ENCODE measurements at regions not wholly inside any gene's neighbourhood (a gene's known extent, or its start where the extent isn't known, plus 50 kb on each side); places are given as distances from the start of the nearest gene placed in this dataset.
"Not testable (repeated sequence)": the region's sequence is repeated elsewhere in the genome, so short reads cannot be mapped to it uniquely, and the experiment has no call there.

DNA sequence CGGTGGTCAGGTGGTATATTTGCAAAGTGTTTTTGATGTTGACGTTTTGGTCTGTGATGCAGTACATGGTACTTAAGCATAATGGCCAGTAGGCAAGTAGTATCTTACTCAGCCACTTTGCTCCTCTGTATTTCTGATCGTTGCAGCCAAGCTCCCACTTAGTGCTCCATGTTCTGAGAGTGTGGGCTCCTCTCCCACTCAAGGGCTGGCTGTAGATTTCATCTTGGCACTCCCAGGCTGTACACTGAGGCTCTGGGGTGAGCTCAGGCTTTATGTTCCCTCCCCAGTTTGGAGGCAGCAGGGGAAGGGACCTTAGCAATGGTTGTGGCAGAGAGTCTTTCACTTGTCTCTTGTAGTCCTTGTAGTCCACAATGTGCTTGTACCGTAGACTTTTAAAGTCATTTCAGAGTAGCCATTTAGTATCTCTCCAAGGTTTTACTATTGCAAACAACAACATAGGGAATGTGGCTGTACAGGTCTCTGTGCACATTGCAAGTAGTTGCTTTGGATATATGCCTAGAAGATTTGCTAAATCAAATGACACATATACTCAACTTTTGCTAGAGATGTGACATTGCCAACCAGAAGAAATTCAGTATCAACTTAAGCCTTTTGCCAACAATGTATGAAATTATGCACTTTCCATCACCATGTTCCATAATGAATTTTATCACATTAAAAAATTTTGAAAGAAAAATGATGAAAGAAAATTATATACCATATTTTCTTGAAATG lies 304.3 kb upstream of the CTNND2 start:
- no peak for DNase-seq

DNA sequence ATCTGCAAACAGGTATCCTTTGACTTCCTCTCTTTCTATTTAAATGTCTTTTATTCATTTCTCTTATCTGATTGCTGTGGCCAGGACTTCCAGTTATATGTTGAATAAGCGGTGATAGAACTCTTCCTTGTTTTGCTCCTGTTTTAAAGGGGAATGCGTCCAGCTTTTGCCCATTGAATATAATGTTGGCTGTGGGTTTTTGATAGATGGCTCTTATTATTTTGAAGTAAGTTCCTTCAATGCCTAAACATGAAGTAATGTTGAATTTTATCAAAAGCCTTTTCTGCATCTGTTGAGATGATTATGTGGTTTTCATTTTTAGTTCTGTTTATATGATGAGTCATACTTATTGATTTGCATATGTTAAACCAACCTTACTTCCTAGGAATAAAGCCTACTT lies 300.5 kb upstream of the CTNND2 start:
- no peak for DNase-seq

DNA sequence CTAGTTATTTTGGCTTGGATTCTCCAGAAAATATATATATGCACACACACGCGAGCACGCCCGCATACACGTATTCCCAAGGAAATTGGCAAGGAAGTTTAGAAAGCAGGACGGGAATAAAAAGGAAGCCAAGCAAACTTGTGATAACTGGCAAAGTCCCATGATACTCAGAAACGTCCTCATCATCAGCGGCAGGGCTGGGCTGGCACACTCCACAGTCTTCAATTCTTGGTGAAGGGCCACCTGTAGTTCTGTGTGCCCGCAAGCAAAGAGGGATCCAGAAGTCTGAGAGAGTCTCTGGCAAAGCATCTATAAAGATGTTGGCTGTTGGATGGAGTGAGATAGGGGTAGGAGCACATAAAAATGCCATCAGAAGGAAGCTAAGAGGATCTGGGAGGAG lies 289.3 kb upstream of the CTNND2 start:
- DNase-seq: no peak

DNA sequence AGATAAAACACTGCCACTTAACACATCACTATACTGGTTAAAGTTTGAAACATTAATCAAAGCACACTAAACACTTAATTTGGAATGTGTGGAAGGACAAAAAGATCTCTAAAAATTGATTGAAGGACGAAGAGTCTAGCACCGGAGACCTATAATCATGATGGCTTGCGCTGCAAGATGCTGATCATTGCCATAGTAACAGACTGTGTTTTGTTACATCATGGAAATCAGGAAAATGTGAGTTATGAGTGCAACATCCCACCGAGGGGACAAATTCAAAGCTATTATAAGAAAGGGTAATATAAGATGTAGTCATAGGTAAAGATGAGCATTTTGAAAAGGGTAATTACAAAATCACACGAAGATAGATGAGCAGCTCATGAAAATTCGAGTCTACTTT lies 278.8 kb upstream of the CTNND2 start:
- DNase-seq: no peak

DNA sequence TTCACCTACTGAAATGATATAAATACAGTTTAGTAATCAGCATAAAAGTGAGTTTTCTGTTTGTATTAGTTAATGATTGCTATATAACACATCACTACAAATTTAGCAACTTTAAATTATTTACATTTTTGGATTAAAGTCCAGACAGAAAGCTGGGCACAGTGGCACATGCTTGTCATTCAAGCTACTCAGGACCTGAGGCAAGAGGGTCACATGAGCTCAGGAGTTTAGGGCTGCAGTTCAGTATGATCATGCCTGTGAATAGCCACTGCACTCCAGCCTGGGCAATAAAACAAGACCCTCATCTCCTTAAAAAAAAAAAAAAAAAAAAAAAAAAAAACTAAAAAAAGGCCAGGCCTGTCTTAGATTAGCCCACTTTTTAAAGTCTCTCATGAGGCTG lies 273.6 kb upstream of the CTNND2 start:
- no peak for DNase-seq

DNA sequence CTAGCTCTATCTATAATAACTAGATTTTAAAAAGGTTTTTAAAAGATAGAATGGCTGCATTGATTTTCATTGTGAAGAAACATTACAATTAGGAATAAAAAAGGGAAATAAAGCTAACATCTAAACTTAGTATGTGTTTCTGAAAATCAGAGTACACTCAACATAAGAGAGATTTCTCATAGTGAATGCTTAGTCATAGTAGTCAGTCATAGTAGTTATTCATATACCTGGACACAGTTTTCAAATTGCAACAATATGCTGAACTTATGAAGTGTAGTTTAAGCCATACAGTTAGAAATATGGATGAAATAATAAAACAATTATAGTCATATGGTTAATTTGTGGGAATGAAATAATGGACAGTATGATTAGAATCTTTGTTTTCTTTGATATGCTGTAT lies 273.0 kb upstream of the CTNND2 start:
- no peak for DNase-seq

DNA sequence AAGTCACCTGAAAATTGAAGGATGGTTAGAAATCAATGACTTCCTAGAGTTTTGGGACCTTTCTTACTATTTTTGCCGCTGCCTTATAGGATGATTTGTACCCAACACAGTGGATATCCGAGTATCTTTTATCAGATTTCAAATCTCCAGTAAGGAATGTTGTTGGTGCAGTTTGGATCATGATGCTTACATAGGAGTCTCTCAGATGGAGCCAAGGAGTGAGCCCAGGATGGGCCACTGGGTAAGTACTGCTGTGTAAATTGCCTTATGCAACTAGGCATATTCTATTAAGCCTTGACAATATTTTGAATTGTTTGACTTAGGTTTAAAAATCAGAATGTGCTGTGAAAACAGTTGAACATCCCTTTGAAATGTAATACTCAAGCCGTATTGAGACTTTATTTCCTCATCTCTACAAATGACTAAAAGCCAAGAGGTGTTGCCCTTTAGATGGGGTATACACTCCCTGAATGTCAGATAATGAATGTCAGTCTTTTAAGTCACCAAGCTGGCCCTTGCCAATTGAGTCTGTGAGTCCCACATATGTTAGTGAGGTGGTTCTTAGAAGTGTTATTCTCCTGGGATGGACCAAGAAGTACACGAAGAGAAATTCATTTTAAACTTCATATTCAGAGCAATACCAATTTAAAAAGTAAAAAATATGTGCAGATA lies 271.8 kb upstream of the CTNND2 start:
- no peak for DNase-seq

DNA sequence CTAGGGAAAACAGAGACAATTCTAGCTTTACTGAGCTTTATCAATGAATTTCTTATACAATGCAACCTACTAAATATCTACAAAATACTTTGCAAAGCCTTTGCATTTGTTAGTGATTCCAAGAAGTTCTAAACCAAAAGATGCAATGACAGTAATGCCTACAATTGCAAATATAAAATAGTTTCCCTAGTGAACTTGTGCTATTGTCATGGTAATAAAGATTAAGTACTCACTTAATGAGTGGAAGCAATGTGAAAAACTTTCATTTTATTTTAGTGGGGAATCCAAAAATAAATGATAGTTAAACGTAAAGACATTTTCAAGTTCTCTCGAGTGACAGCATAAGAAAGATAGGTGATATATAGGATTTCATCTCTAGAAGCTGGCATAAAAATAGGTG lies 270.5 kb upstream of the CTNND2 start:
- no peak for DNase-seq

DNA sequence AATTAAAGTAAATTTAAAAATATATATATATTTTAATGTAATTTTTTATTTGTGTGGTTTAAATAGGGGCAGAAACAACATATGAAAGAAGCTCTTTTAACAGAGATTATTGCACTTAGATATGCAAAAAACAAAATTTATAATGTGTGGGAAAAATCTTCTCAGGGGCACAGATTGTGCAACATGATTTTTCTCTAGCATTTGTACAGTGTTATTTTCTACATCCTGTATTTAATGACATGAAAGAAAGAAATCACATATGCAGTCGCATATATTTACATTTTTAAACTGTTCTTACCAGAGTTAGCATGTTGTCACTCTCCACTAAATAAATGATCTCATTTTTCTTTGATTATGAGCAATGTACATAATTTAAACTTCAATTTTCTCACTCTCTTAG lies 265.3 kb upstream of the CTNND2 start:
- no peak for DNase-seq

DNA sequence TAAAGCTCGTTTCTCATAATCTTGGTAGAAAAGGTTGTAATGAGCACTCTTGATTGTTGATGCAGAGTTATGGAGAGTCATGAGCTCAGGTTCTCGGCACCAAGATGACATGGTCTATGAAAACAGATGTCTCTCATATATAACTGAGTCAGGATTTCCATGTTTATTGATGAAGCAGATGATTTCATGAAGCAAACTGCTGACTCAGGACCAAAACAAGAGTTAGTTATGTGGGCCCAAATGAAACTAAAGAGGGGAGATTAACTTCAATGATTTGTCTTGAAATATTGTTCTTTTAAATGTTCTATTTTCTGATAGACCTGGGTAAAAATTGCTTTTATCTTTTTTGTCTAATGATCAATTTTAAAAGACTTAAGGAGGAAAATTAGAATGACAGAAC lies 258.6 kb upstream of the CTNND2 start:
- DNase-seq: no peak

DNA sequence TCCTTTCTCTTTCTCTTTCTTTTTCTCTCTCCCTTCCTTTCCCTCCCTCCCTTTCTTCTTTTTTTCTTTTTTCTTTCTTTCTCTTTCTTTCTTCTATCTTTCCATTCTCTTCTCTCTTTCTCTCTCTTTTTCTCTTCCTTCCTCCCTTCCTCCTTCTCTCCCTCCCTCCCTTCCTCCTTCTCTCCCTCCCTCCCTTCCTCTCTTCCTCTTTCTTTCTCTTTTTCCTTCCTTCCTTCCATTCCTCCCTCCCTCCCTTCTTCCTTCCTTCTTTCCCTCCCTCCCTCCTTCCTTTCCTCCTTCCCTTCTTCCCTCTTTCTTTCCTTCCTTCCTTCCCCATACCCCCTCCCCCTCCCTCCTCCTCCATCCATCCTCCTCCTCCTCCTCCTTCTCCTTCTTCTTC lies 243.3 kb upstream of the CTNND2 start:
- no peak for DNase-seq

DNA sequence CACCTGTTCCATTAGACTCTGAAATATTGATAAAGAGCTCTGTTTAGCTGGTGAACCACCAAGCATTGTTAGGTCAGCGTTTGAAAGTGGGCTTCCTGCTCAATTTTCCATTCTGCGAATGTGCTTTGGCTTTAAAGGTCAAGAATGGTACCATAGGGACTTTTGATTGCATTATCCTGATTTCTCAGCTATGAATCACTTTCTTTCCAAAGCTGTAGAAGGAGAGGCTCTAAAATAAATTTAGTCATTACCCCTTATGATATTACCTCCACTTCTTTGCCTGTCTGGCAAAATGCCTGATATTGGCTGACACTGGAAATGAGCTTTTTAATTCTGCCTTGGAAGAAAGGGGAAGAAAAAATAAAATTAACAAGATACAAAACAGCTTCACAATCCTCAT lies 237.2 kb upstream of the CTNND2 start:
- no peak for DNase-seq

DNA sequence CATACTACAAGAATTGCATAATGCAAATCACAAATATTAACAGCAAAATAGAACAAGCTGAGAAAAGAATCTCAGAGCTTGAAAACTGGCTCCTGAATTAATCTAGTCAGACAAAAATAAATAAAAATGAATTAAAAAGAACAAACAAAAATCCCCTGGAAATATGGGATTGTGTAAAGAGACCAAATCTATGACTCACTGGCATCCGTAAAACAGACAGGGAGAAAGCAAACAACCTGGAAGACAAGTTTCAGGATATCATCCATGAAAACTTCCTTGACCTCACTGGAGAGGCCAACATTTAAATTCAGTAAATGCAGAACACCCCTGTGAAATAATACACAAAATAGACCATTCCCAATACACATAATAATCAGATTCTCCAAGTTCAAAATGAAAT lies 229.3 kb upstream of the CTNND2 start:
- DNase-seq: no peak

DNA sequence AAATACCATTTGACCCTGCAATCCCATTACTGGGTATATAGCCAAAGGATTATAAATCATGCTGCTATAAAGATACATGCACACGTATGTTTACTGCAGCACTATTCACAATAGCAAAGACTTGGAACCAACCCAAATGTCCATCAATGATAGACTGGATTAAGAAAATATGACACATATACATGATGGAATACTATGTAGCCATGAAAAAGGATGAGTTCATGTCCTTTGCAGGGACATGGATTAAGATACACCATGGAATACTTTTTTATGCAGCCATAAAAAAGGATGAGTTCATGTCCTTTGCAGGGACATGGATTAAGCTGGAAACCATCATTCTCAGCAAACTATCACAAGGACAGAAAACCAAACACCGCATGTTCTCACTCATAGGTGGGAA lies 226.8 kb upstream of the CTNND2 start:
- DNase-seq: not testable (repeated sequence)

DNA sequence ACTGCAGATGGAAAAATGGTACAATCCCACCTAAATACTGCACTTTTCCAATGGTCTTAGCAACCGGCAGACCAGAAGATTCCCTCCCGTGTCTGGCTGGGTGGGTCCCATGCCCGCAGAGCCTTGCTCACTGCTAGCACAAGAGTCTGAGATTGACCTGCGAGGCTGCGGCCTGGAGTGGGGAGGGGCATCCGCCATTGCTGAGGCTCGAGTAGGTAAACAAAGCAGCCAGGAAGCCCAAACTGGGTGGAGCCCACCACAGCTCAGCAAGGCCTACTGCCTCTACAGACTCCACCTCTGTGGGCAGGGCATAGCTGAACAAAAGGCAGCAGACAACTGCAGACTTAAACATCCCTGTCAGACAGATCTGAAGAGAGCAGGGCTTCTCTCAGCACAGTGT lies 221.6 kb upstream of the CTNND2 start:
- no peak for DNase-seq

DNA sequence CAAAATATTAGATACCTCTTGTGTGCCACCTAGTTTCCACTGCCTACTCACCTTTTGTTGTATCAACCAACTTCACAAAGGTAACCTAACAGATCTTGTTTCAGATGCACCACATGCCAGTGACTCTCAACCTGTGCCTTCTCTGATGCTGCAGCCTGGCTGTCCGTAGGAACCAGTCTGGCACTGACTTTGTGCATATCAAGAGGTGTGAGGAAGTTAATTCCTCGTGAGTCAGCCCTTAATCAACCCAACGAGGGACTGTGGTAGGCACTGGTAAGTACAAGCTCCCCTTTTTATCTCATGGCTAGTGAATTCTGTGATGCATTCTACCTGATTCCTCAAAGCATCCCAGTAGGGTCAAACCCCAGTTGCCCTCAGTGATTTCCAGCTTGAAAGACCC lies 215.4 kb upstream of the CTNND2 start:
- DNase-seq: no peak

DNA sequence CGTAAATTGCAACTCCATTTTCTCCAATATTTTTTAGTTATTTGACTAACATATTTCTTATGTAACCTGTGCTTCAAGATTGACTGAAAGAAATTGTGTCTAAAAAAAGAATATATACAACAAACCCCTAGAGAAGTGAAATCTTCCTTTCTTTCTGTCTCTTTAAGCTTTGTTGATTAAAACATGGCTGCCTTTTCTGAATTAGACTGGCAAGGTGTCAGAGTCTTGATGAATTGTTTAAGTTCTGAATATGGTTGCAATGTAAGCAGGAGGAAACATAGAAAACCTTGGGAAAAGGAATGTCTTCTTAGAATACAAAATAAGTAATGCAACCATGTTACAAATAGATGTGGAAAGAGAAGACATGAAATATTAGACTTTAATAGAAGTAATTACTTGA lies 209.8 kb upstream of the CTNND2 start:
- DNase-seq: no peak

DNA sequence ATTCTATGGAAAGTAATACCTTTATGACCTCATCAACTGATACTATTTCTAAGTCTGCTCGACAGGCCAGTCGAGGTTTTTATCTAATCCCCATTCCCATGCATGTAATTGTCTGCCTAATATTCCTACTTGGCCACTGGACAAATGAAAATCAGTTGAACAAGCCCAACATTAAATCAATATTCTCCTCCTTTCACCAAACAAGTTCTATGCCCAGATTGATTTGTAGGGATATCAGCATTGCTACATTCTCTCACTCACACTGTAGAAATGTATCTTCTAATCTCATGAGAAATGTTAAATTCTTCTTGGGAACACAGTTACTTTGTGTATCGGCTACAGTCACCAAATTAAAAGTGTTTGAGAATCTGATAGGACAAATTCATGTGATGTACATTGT lies 208.8 kb upstream of the CTNND2 start:
- no peak for DNase-seq

DNA sequence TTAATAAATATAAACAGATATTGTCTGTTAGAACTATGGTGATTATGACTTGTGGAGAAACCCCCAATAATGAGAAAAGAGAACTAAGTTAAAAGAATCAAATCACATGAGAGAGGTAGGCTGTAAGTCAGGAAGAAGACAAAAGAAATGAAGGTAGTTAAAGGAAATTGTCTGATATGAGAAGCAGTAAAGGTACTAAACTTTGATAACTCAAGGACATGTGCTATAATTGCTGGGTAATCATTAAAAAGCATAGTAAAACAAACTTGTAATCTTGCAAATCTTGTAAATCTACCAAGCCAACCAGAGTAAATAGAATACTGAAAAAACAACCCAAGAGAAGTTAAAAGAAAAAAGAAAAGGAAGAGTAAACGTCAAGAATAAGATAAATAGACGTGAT lies 207.0 kb upstream of the CTNND2 start:
- DNase-seq: no peak

DNA sequence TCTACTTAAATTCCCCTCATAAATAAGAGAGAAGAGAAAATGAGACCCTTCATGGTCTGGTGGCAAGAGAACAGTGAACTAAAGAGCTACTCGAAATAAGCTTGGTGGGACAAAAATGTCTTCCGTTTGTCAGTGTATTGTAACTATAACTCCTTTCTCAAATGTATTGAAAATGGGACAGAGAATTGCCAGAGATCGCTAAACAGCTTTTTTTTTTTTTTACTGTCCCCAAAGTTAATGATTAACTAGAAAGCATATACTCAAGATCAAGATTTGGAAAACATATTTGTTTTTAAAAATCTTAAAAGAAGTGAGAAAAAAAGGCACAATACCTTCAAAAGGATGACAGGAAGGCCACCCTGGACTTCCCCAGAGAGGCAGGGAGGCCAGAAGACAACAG lies 206.4 kb upstream of the CTNND2 start:
- no peak for DNase-seq

DNA sequence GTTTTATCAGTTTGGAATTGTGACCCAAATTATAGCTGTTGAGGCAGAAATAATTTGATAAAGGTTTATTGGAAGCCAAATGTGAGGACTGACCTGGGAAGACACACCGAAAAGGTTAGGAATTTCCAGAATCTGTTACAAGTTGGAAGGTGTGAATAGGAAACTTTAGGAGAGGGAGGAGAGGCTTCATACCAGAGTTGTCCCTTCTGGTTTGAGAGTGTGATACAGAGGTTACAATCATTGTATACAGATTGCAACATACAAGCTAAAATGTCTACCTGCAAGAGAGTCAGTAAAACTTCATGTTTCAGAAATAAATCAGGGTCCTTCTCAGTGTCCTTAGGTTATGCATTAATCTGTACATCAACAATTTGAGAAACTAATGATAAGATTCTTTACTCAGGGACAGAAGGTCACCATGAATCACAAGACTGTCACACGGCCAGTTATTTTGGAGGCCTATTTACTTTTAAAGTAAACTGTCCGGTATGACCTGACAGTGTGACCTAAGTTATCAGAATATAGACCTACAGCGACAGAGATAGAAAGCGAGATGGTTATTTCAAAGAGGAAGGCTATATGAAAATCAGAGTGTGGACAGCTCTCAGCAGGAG lies 204.9 kb upstream of the CTNND2 start:
- DNase-seq: no peak

DNA sequence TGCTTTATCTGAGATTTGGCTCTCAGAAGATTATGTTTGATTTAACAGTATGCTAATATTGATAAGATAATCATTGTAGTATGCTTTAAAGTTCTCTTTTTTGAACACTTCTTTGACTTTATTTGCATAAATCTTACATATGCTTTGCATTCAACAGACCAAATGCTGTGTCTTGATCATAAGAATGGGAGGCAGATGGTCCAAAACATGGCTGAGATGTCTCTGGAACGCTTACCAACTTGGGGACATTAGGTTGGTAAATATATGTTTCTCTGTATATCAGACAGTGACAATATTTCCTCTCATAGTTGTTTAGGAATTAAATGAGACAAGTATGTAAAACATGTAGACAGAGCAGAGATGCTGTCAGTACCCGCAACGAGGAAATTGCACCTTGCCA lies 197.9 kb upstream of the CTNND2 start:
- DNase-seq: no peak

DNA sequence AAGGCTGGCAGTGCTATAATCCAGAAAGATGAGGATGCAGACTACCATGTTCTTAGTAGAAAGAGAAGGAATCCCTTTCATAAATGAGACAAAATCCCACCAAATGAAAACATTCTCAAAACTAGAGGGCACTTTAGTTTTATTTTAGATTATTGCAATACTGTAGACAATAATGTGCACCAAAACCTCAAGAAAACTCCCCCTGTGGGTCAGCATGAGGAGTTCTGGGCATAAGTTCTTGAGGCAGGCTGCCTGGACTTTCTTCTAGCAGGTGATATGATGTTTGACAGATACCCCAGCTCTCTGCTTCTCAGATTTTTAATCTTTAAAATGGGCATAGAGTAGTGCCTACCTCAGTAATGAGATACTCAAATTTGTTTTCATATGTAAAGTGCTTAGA lies 196.3 kb upstream of the CTNND2 start:
- no peak for DNase-seq

DNA sequence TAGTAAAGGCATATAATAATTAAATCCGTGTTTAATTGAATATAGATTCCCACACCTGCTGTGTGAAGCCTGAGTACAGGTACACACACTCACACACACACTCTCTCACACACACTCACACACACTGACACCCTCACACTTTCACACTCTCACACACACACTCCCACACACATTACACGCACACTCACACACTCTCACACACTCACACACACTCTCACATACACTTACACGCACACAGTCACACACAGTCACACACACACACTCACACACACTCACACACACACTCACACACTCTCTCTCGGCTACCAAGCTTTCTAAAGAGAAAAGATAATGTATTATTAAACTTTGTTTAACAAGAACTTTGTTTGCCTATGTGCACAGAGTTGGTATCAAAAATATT lies 195.1 kb upstream of the CTNND2 start:
- no peak for DNase-seq

DNA sequence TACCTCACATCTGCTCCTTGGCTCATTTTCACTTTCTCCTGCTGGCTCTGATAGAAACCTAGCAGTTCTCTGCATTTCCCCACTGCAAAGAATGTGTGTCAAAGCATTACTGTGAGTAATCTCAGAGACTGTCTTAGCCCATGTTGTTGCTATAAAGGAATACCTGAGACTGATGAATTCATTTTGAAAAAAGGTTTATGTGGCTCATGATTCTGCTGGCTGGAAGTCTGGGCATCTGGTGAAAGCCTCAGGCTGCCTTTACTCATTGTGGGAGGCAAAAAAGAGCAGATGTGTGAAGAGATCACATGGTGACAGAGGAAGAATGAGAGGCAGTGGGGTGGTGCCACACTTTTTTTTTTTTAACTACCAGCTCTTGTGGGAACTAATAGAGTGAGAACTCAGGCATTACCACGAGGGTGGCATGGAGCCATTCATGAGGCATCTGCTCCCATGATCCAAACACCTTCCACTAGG lies 191.6 kb upstream of the CTNND2 start:
- DNase-seq: no peak
